SU-DHL-6 (cell line): ENCODE measurements at regions not wholly inside any gene's neighbourhood (a gene's known extent, or its start where the extent isn't known, plus 50 kb on each side); places are given as distances from the start of the nearest gene placed in this dataset.

ENCODE experiments used
- EZH2phosphoT487 ChIP-seq: fragments of 200-600 bp; sonication (generic), shearing (Covaris generic); conservative IDR thresholded peaks from 2 replicates; pipeline ENCODE4 v1.6.1; 2018; ENCODE audit warnings: mild to moderate bottlenecking, antibody characterized with exemption, low read length, moderate library complexity, mixed read lengths
- TF ChIP-seq, protein P1 (sequence below): fragments of 200-600 bp; sonication (generic); IDR thresholded peaks from one replicate; pipeline ENCODE4 v1.5.1; 2017; ENCODE audit warnings: antibody characterized with exemption, mild to moderate bottlenecking, low read length, moderate library complexity; ENCODE audit not compliant: insufficient read depth, poor library complexity, severe bottlenecking

DNA sequence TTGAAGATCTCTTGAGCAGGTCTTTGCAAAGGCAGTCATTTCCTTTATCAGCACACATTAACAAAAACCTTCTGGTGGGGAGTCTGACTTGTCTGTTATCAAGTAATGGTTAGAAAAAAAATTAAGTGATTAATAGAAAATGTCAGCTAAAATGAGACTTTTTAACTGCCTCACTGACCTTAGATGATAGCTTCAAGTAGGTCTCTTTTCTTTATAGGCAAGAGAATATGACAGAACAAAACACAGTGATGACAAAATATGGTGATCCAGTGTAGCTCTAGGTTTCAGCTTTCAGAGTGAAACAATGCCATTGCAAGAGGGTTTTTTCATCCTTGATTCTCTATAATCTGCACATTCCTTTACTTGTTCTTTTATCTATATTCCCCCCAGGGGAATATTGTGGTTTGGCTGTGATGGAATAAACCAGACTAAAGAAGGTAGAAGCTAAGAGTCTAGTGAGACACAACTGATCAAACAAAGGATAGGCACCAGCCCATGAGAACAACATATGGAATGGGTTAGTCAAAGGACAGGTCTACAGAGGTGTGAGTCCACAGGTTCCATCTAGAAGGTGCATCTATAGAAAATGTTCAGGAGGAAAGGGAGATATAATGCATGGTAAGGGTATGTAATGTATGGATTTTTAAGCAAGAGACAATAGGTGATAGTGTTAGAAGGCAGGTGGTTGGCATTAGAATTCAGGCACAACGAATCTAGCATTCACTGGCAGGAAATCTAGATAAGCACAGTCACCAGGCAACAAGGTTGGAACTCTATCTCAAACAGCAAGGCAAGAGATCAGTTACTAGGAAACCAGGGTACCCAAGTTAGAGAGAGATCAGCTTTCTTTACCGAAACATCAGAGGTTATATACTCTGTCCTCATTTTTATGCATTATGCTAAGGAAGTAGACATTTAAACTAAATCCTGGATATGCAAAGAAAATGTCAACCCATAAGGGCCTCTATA, 228.9 kb upstream of the SMLR1 start:
- TF ChIP-seq, protein P1, sequence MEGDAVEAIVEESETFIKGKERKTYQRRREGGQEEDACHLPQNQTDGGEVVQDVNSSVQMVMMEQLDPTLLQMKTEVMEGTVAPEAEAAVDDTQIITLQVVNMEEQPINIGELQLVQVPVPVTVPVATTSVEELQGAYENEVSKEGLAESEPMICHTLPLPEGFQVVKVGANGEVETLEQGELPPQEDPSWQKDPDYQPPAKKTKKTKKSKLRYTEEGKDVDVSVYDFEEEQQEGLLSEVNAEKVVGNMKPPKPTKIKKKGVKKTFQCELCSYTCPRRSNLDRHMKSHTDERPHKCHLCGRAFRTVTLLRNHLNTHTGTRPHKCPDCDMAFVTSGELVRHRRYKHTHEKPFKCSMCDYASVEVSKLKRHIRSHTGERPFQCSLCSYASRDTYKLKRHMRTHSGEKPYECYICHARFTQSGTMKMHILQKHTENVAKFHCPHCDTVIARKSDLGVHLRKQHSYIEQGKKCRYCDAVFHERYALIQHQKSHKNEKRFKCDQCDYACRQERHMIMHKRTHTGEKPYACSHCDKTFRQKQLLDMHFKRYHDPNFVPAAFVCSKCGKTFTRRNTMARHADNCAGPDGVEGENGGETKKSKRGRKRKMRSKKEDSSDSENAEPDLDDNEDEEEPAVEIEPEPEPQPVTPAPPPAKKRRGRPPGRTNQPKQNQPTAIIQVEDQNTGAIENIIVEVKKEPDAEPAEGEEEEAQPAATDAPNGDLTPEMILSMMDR: no peak
- no peak for TF ChIP-seq EZH2phosphoT487
